Mucosa of descending colon (tissue), 3 donors: ENCODE measurements at regions not wholly inside any gene's neighbourhood (a gene's known extent, or its start where the extent isn't known, plus 50 kb on each side); places are given as distances from the start of the nearest gene placed in this dataset.

Experiments
- ATAC-seq: fragments of 200-7000 bp; cut with Tn5 transposase; one replicate; pipeline ENCODE4 v1.9.1; 2020; ENCODE audit warnings: mild to moderate bottlenecking, moderate library complexity
- DNase-seq, 3 donors: peaks; one replicate each; pipeline ENCODE4 v3.0.0-alpha.2; 2020
- H3K36me3 ChIP-seq: fragments of 200-600 bp; one replicate; pipeline ENCODE4 v1.8.0; 2021; ENCODE audit warnings: low read depth, mild to moderate bottlenecking
- H3K4me1 ChIP-seq: fragments of 200-600 bp; one replicate; pipeline ENCODE4 v1.8.0; 2021; ENCODE audit warnings: low read depth, mild to moderate bottlenecking
- H3K4me3 ChIP-seq: fragments of 200-600 bp; one replicate; pipeline ENCODE4 v1.8.0; 2021; ENCODE audit warnings: mild to moderate bottlenecking
- H3K9me3 ChIP-seq: fragments of 200-600 bp; one replicate; pipeline ENCODE4 v1.8.0; 2021; ENCODE audit warnings: mild to moderate bottlenecking
- CTCF ChIP-seq: fragments of 200-600 bp; IDR thresholded peaks from one replicate; pipeline ENCODE4 v1.8.0; 2022; ENCODE audit warnings: antibody characterized with exemption, mild to moderate bottlenecking
- intact Hi-C, 2 donors: fragments of 100-400 bp; cut with DNase I in 1 of 2; cut with micrococcal nuclease in 1 of 2; formaldehyde crosslinking; loops; one replicate each; pipeline versions ENCODE4 v1.11.0 to v1.11.1; 2022; cut with DNase I, micrococcal nuclease
- donor health status: DM: no; HTN: no; CAD: no; lungs with moderate emphysema.
- donor health status: DM: no; HTN: no; CAD: no.
- donor health status: DM: no; HTN: yes; CAD: no.

- no peak for TF ChIP-seq CTCF
- ATAC-seq: no peak
Observed at GRCh38 chr1:82181846-82182245, 381.1 kb downstream of the ADGRL2 start.

DNA sequence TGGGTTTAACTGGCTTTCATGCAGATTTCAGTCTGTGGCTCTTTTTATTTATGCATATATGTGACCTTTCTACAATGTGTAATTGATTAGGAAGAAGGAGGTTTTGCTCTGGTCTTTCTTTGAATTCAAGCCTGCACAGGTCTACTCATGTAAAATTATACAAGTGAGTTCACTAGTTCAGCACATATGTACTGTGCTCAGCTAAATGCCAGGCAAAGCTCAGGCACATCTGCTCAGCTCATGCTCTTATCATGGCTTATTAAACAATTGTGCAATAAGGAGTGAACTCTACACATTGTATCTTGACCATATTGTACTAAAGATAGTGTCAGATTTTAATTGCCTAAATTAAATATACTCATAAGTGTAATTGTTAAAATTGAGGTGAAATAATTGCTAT, 378.4 kb downstream of the ADGRL2 start:
- intact Hi-C loops: no loop called here
- TF ChIP-seq CTCF: no peak
- Histone ChIP-seq H3K36me3 (no peaks in the 10 kb centered on the region), H3K4me1 (no peaks in the 10 kb centered on the region), H3K4me3 (no peak overlapping the region), H3K9me3 (no peaks in the 10 kb centered on the region)
- ATAC-seq (no peak), DNase-seq (no peak)

More at GRCh38 chr1:82181846-82182245, 381.1 kb downstream of the ADGRL2 start:
- H3K36me3 ChIP-seq: no peaks in the 10 kb centered on the region
- H3K9me3 ChIP-seq: no peaks in the 10 kb centered on the region
- no peak overlapping the region for H3K4me3 ChIP-seq
- intact Hi-C loops: no loop called here
- H3K4me1 ChIP-seq: no peaks in the 10 kb centered on the region
- DNase-seq: no peak

- TF ChIP-seq CTCF: no peak
- intact Hi-C loops: no loop called here
- H3K4me3 ChIP-seq: no peak overlapping the region
- H3K4me1 ChIP-seq: no peaks in the 10 kb centered on the region
- no peak for DNase-seq
- ATAC-seq: no peak
- no peaks in the 10 kb centered on the region for H3K36me3 ChIP-seq
- H3K9me3 ChIP-seq: no peaks in the 10 kb centered on the region
Observed at GRCh38 chr1:82177192-82177591, 376.5 kb downstream of the ADGRL2 start.

DNA sequence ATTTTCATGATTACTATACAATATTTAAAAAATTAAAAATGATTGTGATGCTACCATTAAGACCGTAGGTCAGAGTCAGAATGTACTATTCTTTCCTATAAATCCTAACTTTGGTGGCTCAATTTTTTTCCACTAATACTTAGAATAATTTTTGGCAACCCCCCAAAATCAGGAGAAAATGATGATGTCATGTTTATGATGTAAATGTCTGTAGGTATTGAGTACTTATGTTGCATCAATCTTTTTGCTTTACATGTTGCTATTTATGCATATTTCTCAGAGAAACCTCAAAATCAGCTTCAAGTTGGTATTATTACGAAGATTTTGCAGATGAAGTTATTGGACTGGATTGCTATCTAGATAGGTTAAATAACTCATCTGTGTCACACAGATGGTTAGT, 371.2 kb downstream of the ADGRL2 start:
- H3K36me3 ChIP-seq: no peaks in the 10 kb centered on the region
- no peaks in the 10 kb centered on the region for H3K4me1 ChIP-seq
- H3K9me3 ChIP-seq: no peaks in the 10 kb centered on the region
- ATAC-seq (no peak), DNase-seq (no peak)
- no peak for TF ChIP-seq CTCF
- intact Hi-C loops: no loop called here
- no peak overlapping the region for H3K4me3 ChIP-seq

- no peak for TF ChIP-seq CTCF
- DNase-seq: no peak
- Histone ChIP-seq H3K4me1 (no peaks in the 10 kb centered on the region), H3K9me3 (no peaks in the 10 kb centered on the region), H3K4me3 (no peak overlapping the region), H3K36me3 (no peaks in the 10 kb centered on the region)
- no peak for ATAC-seq
- intact Hi-C loops: no loop called here
Observed at GRCh38 chr1:82168482-82168881, 367.7 kb downstream of the ADGRL2 start.

GRCh38 chr1:82165304-82165703, 364.6 kb downstream of the ADGRL2 start:
- Histone ChIP-seq H3K4me1 (peaks cover 7% of the 10 kb centered on the region), H3K36me3 (no peaks in the 10 kb centered on the region), H3K4me3 (no peak overlapping the region), H3K9me3 (no peaks in the 10 kb centered on the region)
- ATAC-seq: no peak
- DNase-seq: no peak
- TF ChIP-seq CTCF: no peak
- intact Hi-C loops: no loop called here
